ENCODE measurements at regions not wholly inside any gene's neighbourhood (a gene's known extent, or its start where the extent isn't known, plus 50 kb on each side); places are given as distances from the start of the nearest gene placed in this dataset.

GRCh38 chr21:32954353-32954752, 71.4 kb upstream of the OLIG2 start:
- Histone ChIP-seq H3K9me3 (ENCODE audit: control insufficient read depth, low read depth, low read length) (no peaks in the 10 kb centered on the region), H3K9ac (ENCODE audit: control insufficient read depth, extremely low read depth, insufficient read depth, low read length) (no peak overlapping the region), H2AFZ (ENCODE audit: control insufficient read depth, low read length) (no peak overlapping the region), H3K4me2 (ENCODE audit: control insufficient read depth, extremely low read depth, insufficient read depth, low read depth, low read length) (no peak overlapping the region), H3K27me3 (ENCODE audit: control insufficient read depth, extremely low read depth, insufficient read depth, low read length) (peaks cover 43% of the 10 kb centered on the region), H3K36me3 (ENCODE audit: control insufficient read depth in 2 of 2, extremely low read depth in 1 of 2, insufficient read depth in 2 of 2, low read length in 2 of 2) (no peaks in the 10 kb centered on the region), H3K4me1 (ENCODE audit: control insufficient read depth, extremely low read depth, insufficient read depth, low read length) (no peaks in the 10 kb centered on the region), H4K20me1 (ENCODE audit: control insufficient read depth, extremely low read depth, insufficient read depth, low read length) (no peaks in the 10 kb centered on the region), H3K27ac (ENCODE audit: control insufficient read depth, insufficient read depth, low read length) (no peak overlapping the region), H3K4me3 (ENCODE audit: control insufficient read depth in 2 of 3, extremely low read depth in 1 of 3, insufficient read depth in 2 of 3, low read depth in 1 of 3, low read length in 3 of 3) (no peak overlapping the region), H3K9me1 (ENCODE audit: control insufficient read depth, extremely low read depth, insufficient read depth, low read length) (no peaks in the 10 kb centered on the region), H3K79me2 (ENCODE audit: control insufficient read depth, insufficient read depth, low read length) (no peaks in the 10 kb centered on the region)
- FAIRE-seq (no peak), DNase-seq (ENCODE audit: low read depth, low spot score) (no peak)
- dilution Hi-C loops (cut with MboI; ENCODE audit: extremely low pct_ligation_motif_present, low sequenced_read_pairs) = no loop called here
- no peak for TF ChIP-seq EZH2 (IDR thresholded peaks at IDR 0.05; ENCODE audit: low read length)
- TF ChIP-seq, protein P1, sequence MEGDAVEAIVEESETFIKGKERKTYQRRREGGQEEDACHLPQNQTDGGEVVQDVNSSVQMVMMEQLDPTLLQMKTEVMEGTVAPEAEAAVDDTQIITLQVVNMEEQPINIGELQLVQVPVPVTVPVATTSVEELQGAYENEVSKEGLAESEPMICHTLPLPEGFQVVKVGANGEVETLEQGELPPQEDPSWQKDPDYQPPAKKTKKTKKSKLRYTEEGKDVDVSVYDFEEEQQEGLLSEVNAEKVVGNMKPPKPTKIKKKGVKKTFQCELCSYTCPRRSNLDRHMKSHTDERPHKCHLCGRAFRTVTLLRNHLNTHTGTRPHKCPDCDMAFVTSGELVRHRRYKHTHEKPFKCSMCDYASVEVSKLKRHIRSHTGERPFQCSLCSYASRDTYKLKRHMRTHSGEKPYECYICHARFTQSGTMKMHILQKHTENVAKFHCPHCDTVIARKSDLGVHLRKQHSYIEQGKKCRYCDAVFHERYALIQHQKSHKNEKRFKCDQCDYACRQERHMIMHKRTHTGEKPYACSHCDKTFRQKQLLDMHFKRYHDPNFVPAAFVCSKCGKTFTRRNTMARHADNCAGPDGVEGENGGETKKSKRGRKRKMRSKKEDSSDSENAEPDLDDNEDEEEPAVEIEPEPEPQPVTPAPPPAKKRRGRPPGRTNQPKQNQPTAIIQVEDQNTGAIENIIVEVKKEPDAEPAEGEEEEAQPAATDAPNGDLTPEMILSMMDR (optimal IDR thresholded peaks at IDR 0.05 in 1 of 3, IDR thresholded peaks at IDR 0.05 in 1 of 3, conservative IDR thresholded peaks at IDR 0.05 in 1 of 3; ENCODE audit: extremely low read depth in 1 of 3, insufficient read depth in 2 of 3, low read length in 3 of 3) = no peak

DNA sequence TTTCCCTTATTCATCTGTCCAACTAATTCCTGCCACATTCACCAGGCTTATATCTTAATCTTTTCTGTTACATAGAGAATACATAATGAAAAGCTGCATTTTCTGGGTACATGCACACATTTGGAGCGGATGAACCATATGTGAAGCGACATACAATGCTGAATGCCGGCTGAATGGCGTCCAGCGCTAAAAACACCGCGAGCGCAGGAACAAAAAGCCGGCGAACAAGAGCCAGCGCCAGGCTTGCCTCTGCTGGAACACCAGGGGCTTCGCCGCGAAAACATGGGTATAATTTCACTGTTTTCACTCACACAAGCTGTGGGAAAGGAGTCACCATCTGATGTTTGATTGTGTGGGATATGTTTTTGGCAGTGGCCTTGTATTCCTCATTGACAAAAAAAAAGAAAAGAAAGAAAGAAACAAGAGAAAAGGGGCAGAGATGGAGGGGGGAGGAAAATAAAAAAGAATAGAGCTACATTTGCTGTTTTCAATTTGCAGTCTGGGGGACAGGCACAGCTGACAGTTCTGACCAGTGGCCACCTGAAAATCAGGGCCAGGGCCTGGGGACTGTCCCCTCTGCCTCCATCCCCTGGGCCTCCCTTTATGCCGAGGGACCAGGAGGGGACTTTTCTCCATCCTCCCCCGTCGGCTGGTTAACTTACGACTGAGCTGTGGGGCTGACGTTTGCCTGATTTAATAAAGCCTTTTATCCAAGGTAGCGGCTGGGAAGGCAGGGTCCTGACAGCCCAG, 70.2 kb upstream of the OLIG2 start:
- Histone ChIP-seq H3K4me3 (ENCODE audit: control insufficient read depth in 2 of 3, extremely low read depth in 1 of 3, insufficient read depth in 2 of 3, low read depth in 1 of 3, low read length in 3 of 3) (no peak overlapping the region), H2AFZ (ENCODE audit: control insufficient read depth, low read length) (no peak overlapping the region), H3K36me3 (ENCODE audit: control insufficient read depth in 2 of 2, extremely low read depth in 1 of 2, insufficient read depth in 2 of 2, low read length in 2 of 2) (no peaks in the 10 kb centered on the region), H3K4me1 (ENCODE audit: control insufficient read depth, extremely low read depth, insufficient read depth, low read length) (no peaks in the 10 kb centered on the region), H3K9me3 (ENCODE audit: control insufficient read depth, low read depth, low read length) (no peaks in the 10 kb centered on the region), H3K9me1 (ENCODE audit: control insufficient read depth, extremely low read depth, insufficient read depth, low read length) (no peaks in the 10 kb centered on the region), H3K27me3 (ENCODE audit: control insufficient read depth, extremely low read depth, insufficient read depth, low read length) (peaks cover 46% of the 10 kb centered on the region), H3K79me2 (ENCODE audit: control insufficient read depth, insufficient read depth, low read length) (no peaks in the 10 kb centered on the region), H3K9ac (ENCODE audit: control insufficient read depth, extremely low read depth, insufficient read depth, low read length) (no peak overlapping the region), H3K27ac (ENCODE audit: control insufficient read depth, insufficient read depth, low read length) (no peak overlapping the region), H3K4me2 (ENCODE audit: control insufficient read depth, extremely low read depth, insufficient read depth, low read depth, low read length) (no peak overlapping the region), H4K20me1 (ENCODE audit: control insufficient read depth, extremely low read depth, insufficient read depth, low read length) (no peaks in the 10 kb centered on the region)
- FAIRE-seq (no peak), DNase-seq (ENCODE audit: low read depth, low spot score) (no peak)
- TF ChIP-seq, protein P1 (optimal IDR thresholded peaks at IDR 0.05 in 1 of 3, IDR thresholded peaks at IDR 0.05 in 1 of 3, conservative IDR thresholded peaks at IDR 0.05 in 1 of 3; ENCODE audit: extremely low read depth in 1 of 3, insufficient read depth in 2 of 3, low read length in 3 of 3) = no peak
- peak; percentile 8 for TF ChIP-seq EZH2 (IDR thresholded peaks at IDR 0.05; ENCODE audit: low read length)
- dilution Hi-C loops (cut with MboI; ENCODE audit: extremely low pct_ligation_motif_present, low sequenced_read_pairs) = no loop called here

All from keratinocyte (primary cell).